ENCODE measurements at regions not wholly inside any gene's neighbourhood (a gene's known extent, or its start where the extent isn't known, plus 50 kb on each side); places are given as distances from the start of the nearest gene placed in this dataset.

GRCh38 chr14:104254735-104255400 lies 116.5 kb downstream of the KIF26A start:
- Histone ChIP-seq H3K4me3 (ENCODE audit: low read depth, low read length, poor library complexity, severe bottlenecking) (no peak overlapping the region), H3K9me3 (ENCODE audit: low read depth, low read length, poor library complexity, severe bottlenecking) (peaks cover 5% of the 10 kb centered on the region), H3K36me3 (ENCODE audit: insufficient read depth, low read length, poor library complexity, severe bottlenecking) (no peaks in the 10 kb centered on the region), H3K27ac (ENCODE audit: low read depth, low read length, poor library complexity, severe bottlenecking) (no peak overlapping the region), H3K27me3 (replicated peaks; ENCODE audit: insufficient read depth, low read depth, low read length, poor library complexity) (no peaks in the 10 kb centered on the region), H3K4me1 (ENCODE audit: insufficient read depth, low read length, poor library complexity, severe bottlenecking) (no peaks in the 10 kb centered on the region)
- DNase-seq (ENCODE audit: low spot score): no peak
- TF ChIP-seq EZH2 (IDR thresholded peaks at IDR 0.05; ENCODE audit: borderline replicate concordance, low read depth, low read length, poor library complexity, severe bottlenecking): no peak
- no peak for TF ChIP-seq CTCF (conservative IDR thresholded peaks at IDR 0.05; ENCODE audit: low read depth, low read length)
- intact Hi-C loops (cut with micrococcal nuclease; ENCODE audit: unreplicated experiment): no loop called here
- CTCF ChIA-PET: no interaction called here
- BruUV-seq (replicated peaks): no TSS peak
- POLR2A ChIA-PET (ENCODE audit: low non-redundant PET): no interaction called here

- H3K4me3 ChIP-seq (ENCODE audit: low read depth, low read length, poor library complexity, severe bottlenecking): no peak overlapping the region
- H3K9me3 ChIP-seq (ENCODE audit: low read depth, low read length, poor library complexity, severe bottlenecking): peaks cover 5% of the 10 kb centered on the region
- no peak overlapping the region for H3K27ac ChIP-seq (ENCODE audit: low read depth, low read length, poor library complexity, severe bottlenecking)
- DNase-seq (ENCODE audit: low spot score): no peak
- no peaks in the 10 kb centered on the region for H3K36me3 ChIP-seq (ENCODE audit: insufficient read depth, low read length, poor library complexity, severe bottlenecking)
- no peaks in the 10 kb centered on the region for H3K27me3 ChIP-seq (replicated peaks; ENCODE audit: insufficient read depth, low read depth, low read length, poor library complexity)
- no TSS peak for BruUV-seq (replicated peaks)
- intact Hi-C loops (cut with micrococcal nuclease; ENCODE audit: unreplicated experiment): no loop called here
- ChIA-PET CTCF (no interaction called here), POLR2A (ENCODE audit: low non-redundant PET) (no interaction called here)
- TF ChIP-seq EZH2 (IDR thresholded peaks at IDR 0.05; ENCODE audit: borderline replicate concordance, low read depth, low read length, poor library complexity, severe bottlenecking) (no peak), CTCF (conservative IDR thresholded peaks at IDR 0.05; ENCODE audit: low read depth, low read length) (no peak)
- H3K4me1 ChIP-seq (ENCODE audit: insufficient read depth, low read length, poor library complexity, severe bottlenecking): no peaks in the 10 kb centered on the region
These were observed 117.6 kb downstream of the KIF26A start for GRCh38 chr14:104256025-104256424.

- no peaks in the 10 kb centered on the region for H3K4me1 ChIP-seq (ENCODE audit: insufficient read depth, low read length, poor library complexity, severe bottlenecking)
- no peak overlapping the region for H3K4me3 ChIP-seq (ENCODE audit: low read depth, low read length, poor library complexity, severe bottlenecking)
- DNase-seq (ENCODE audit: low spot score): no peak
- no peak overlapping the region for H3K27ac ChIP-seq (ENCODE audit: low read depth, low read length, poor library complexity, severe bottlenecking)
- intact Hi-C loops (cut with micrococcal nuclease; ENCODE audit: unreplicated experiment): no loop called here
- no peak for TF ChIP-seq CTCF (conservative IDR thresholded peaks at IDR 0.05; ENCODE audit: low read depth, low read length)
- TF ChIP-seq EZH2 (IDR thresholded peaks at IDR 0.05; ENCODE audit: borderline replicate concordance, low read depth, low read length, poor library complexity, severe bottlenecking): no peak
- CTCF ChIA-PET: no interaction called here
- peaks cover 5% of the 10 kb centered on the region for H3K9me3 ChIP-seq (ENCODE audit: low read depth, low read length, poor library complexity, severe bottlenecking)
- H3K27me3 ChIP-seq (replicated peaks; ENCODE audit: insufficient read depth, low read depth, low read length, poor library complexity): no peaks in the 10 kb centered on the region
- no TSS peak for BruUV-seq (replicated peaks)
- no peaks in the 10 kb centered on the region for H3K36me3 ChIP-seq (ENCODE audit: insufficient read depth, low read length, poor library complexity, severe bottlenecking)
- POLR2A ChIA-PET (ENCODE audit: low non-redundant PET): no interaction called here
These were observed 124.4 kb downstream of the KIF26A start for GRCh38 chr14:104262515-104263514.
